ENCODE measurements at regions not wholly inside any gene's neighbourhood (a gene's known extent, or its start where the extent isn't known, plus 50 kb on each side); places are given as distances from the start of the nearest gene placed in this dataset.

- H3K4me3 ChIP-seq (ENCODE audit: low read depth, low read length) = no peak overlapping the region
- no peak for DNase-seq (ENCODE audit: low read depth)
- no peak for TF ChIP-seq CTCF (IDR thresholded peaks at IDR 0.05; ENCODE audit: insufficient read depth, low read depth, low read length)
These were observed 194.5 kb downstream of the PHETA1 start for GRCh38 chr12:111174251-111174960.

GRCh38 chr12:111173836-111174235 lies 195.1 kb downstream of the PHETA1 start:
- no peak for TF ChIP-seq CTCF (IDR thresholded peaks at IDR 0.05; ENCODE audit: insufficient read depth, low read depth, low read length)
- H3K4me3 ChIP-seq (ENCODE audit: low read depth, low read length) = no peak overlapping the region
- no peak for DNase-seq (ENCODE audit: low read depth)

GRCh38 chr12:111173391-111173790 lies 195.5 kb downstream of the PHETA1 start:
- TF ChIP-seq CTCF (IDR thresholded peaks at IDR 0.05; ENCODE audit: insufficient read depth, low read depth, low read length) = no peak
- H3K4me3 ChIP-seq (ENCODE audit: low read depth, low read length) = no peak overlapping the region
- no peak for DNase-seq (ENCODE audit: low read depth)

- no peak for DNase-seq (ENCODE audit: low read depth)
- no peak for TF ChIP-seq CTCF (IDR thresholded peaks at IDR 0.05; ENCODE audit: insufficient read depth, low read depth, low read length)
- no peak overlapping the region for H3K4me3 ChIP-seq (ENCODE audit: low read depth, low read length)
These were observed 196.1 kb downstream of the PHETA1 start for GRCh38 chr12:111172786-111173185.

- H3K4me3 ChIP-seq (ENCODE audit: low read depth, low read length) = no peak overlapping the region
- no peak for TF ChIP-seq CTCF (IDR thresholded peaks at IDR 0.05; ENCODE audit: insufficient read depth, low read depth, low read length)
- no peak for DNase-seq (ENCODE audit: low read depth)
These were observed 197.1 kb downstream of the PHETA1 start for GRCh38 chr12:111171832-111172231.

GRCh38 chr12:111171345-111171744 lies 197.6 kb downstream of the PHETA1 start:
- H3K4me3 ChIP-seq (ENCODE audit: low read depth, low read length) = no peak overlapping the region
- TF ChIP-seq CTCF (IDR thresholded peaks at IDR 0.05; ENCODE audit: insufficient read depth, low read depth, low read length) = no peak
- no peak for DNase-seq (ENCODE audit: low read depth)

- no peak overlapping the region for H3K4me3 ChIP-seq (ENCODE audit: low read depth, low read length)
- no peak for TF ChIP-seq CTCF (IDR thresholded peaks at IDR 0.05; ENCODE audit: insufficient read depth, low read depth, low read length)
- no peak for DNase-seq (ENCODE audit: low read depth)
These were observed 198.4 kb downstream of the PHETA1 start for GRCh38 chr12:111170543-111170942.

Data from fibroblast of villous mesenchyme (primary cell).